NCI-H2171 (cell line): ENCODE measurements at regions not wholly inside any gene's neighbourhood (a gene's known extent, or its start where the extent isn't known, plus 50 kb on each side); places are given as distances from the start of the nearest gene placed in this dataset.

ENCODE experiments used
- DNase-seq: peaks from one replicate; lab custom pipeline; 2025; lab: John Stamatoyannopoulos, UW

- DNase-seq: no peak
Measured at GRCh38 chr1:39085174-39085573, 59.0 kb downstream of the NDUFS5 start.

- DNase-seq: no peak
Measured at GRCh38 chr1:39086386-39086785, 60.2 kb downstream of the NDUFS5 start.

- DNase-seq: no peak
Measured at GRCh38 chr1:39086865-39087409, 60.8 kb downstream of the NDUFS5 start.

- no peak for DNase-seq
Measured at GRCh38 chr1:39087435-39087834, 61.3 kb downstream of the NDUFS5 start.

GRCh38 chr1:39088658-39089057 lies 62.5 kb downstream of the NDUFS5 start:
- DNase-seq: no peak

- DNase-seq: no peak
Measured at GRCh38 chr1:39089931-39090521, 63.9 kb downstream of the NDUFS5 start.

- no peak for DNase-seq
Measured at GRCh38 chr1:39090757-39091380, 64.7 kb downstream of the NDUFS5 start.

GRCh38 chr1:39091845-39092645 lies 65.9 kb downstream of the NDUFS5 start:
- no peak for DNase-seq

- DNase-seq: no peak
Measured at GRCh38 chr1:39094685-39095084, 68.5 kb downstream of the NDUFS5 start.

- peak; percentile 91 for DNase-seq
Measured at GRCh38 chr1:39098546-39099250, 72.5 kb downstream of the NDUFS5 start.

GRCh38 chr1:39102537-39103327 lies 76.6 kb downstream of the NDUFS5 start:
- peak; percentile 59 for DNase-seq

- no peak for DNase-seq
Measured at GRCh38 chr1:39103328-39104157, 77.4 kb downstream of the NDUFS5 start.

- no peak for DNase-seq
Measured at GRCh38 chr1:39104158-39105060, 78.3 kb downstream of the NDUFS5 start.

GRCh38 chr1:39105061-39105840 lies 79.1 kb downstream of the NDUFS5 start:
- DNase-seq: no peak

GRCh38 chr1:39105841-39106765 lies 80.0 kb downstream of the NDUFS5 start:
- no peak for DNase-seq

- no peak for DNase-seq
Measured at GRCh38 chr1:39106801-39107327, 80.7 kb downstream of the NDUFS5 start.
